Smooth muscle cell (in vitro differentiated cells): ENCODE measurements at regions not wholly inside any gene's neighbourhood (a gene's known extent, or its start where the extent isn't known, plus 50 kb on each side); places are given as distances from the start of the nearest gene placed in this dataset.

Source experiments
- DNase-seq: peaks from one replicate; lab custom pipeline; 2025; ENCODE audit not compliant: unreplicated experiment; lab: John Stamatoyannopoulos, UW
- H2AFZ ChIP-seq: fragments of 200-600 bp; sonication (generic); 2 replicates; pipeline ENCODE4 v1.6.0; 2016; ENCODE audit warnings: antibody characterized with exemption, low read depth, mild to moderate bottlenecking
- H3F3A ChIP-seq: fragments of 200-600 bp; sonication (generic); 2 replicates; pipeline ENCODE4 v1.6.0; 2017; ENCODE audit warnings: antibody characterized with exemption, low read depth
- H3K27ac ChIP-seq: fragments of 200-600 bp; sonication (generic); 2 replicates; pipeline ENCODE4 v1.5.1; 2016; ENCODE audit warnings: low read depth, mild to moderate bottlenecking
- H3K27me3 ChIP-seq: fragments of 200-600 bp; sonication (generic); 2 replicates; pipeline ENCODE4 v1.6.1; 2016; ENCODE audit warnings: low read depth, mild to moderate bottlenecking
- H3K36me3 ChIP-seq: fragments of 200-600 bp; sonication (generic); 2 replicates; pipeline ENCODE4 v1.5.1; 2016; ENCODE audit warnings: low read depth
- H3K4me1 ChIP-seq: fragments of 200-600 bp; sonication (generic); 2 replicates; pipeline ENCODE4 v1.5.1; 2016; ENCODE audit warnings: low read depth
- H3K4me2 ChIP-seq: fragments of 200-600 bp; sonication (generic); 2 replicates; pipeline ENCODE4 v1.6.0; 2016; ENCODE audit warnings: mild to moderate bottlenecking
- H3K4me3 ChIP-seq: fragments of 200-600 bp; sonication (generic); 2 replicates; pipeline ENCODE4 v1.5.1; 2016; ENCODE audit warnings: mild to moderate bottlenecking
- H3K79me2 ChIP-seq: fragments of 200-600 bp; sonication (generic); 2 replicates; pipeline ENCODE4 v1.6.0; 2016; ENCODE audit warnings: low read depth, mild to moderate bottlenecking
- H3K9ac ChIP-seq: fragments of 200-600 bp; sonication (generic); 2 replicates; pipeline ENCODE4 v1.6.0; 2016; ENCODE audit warnings: low read depth
- H3K9me3 ChIP-seq: fragments of 200-600 bp; sonication (generic); replicated peaks from 2 replicates; pipeline ENCODE4 v1.5.1; 2016; ENCODE audit warnings: low read depth
- H4K20me1 ChIP-seq: fragments of 200-600 bp; sonication (generic); 2 replicates; pipeline ENCODE4 v1.6.0; 2016; ENCODE audit warnings: low read depth
- WGBS: methylation state at CpG from one replicate; pipeline ENCODE4 v1.1.7; 2016; ENCODE audit warnings: low lambda C conversion rate; 5-methylcytosine and 5-hydroxymethylcytosine counted together
- TF ChIP-seq, protein P1 (sequence below): fragments of 200-600 bp; sonication (generic); IDR thresholded peaks from 2 replicates; pipeline ENCODE4 v1.5.1; 2017; ENCODE audit warnings: borderline replicate concordance, mild to moderate bottlenecking, antibody characterized with exemption; ENCODE audit not compliant: insufficient read depth, poor library complexity, severe bottlenecking

DNA sequence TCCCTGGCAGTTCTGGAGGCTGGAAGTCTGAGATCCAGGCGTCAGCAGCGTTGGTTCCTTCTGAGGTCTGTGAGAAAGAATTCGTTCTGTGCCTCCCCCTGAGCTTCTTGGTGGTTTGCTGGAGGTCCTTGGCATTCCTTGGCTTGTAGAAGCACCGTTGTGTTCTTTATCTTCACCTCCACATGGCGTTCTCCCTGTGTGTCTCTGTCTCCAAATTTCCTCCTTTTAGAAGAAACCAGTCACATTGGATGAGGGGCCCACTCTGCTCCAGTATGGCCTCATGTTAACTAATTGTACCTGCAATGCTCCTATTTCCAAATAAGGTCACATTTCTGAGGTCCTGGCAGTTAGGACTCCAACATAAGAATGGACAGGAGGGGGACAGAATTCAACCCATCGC, 73.0 kb upstream of the BACH2 start:
- Histone ChIP-seq H2AFZ (no peak overlapping the region), H3F3A (peaks cover 8% of the 10 kb centered on the region)

DNA sequence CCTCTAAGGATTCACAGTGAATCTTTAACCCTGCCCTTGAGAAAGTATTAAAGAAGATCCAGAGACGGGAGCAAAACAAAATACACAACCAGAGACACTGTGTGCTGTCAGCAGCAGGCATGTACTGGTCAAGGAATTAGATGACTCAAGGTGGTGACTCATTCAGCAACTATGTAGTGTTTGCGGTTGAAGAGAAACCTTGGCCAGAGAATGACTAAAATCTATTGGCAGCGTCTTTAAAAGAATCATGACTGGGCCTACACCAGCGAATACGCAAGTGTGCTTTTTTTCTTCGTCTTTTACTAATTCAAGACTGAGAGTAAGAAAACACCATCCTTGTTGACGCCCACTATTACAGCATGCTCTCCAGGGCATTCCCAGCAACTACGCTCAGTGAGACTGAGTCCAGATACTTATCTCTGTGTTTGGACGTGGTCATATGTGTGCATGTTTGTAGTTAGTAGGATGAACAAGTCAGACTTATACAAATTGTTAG, 72.4 kb upstream of the BACH2 start:
- H3K4me3 ChIP-seq = no peak overlapping the region
- no peak for DNase-seq
- H3K79me2 ChIP-seq = no peaks in the 10 kb centered on the region
- no peaks in the 10 kb centered on the region for H4K20me1 ChIP-seq
- peak overlapping the region; percentile 95 for H3K27ac ChIP-seq
- peaks cover 8% of the 10 kb centered on the region for H3F3A ChIP-seq
- H3K9me3 ChIP-seq = no peaks in the 10 kb centered on the region
- no peaks in the 10 kb centered on the region for H3K27me3 ChIP-seq
- H3K36me3 ChIP-seq = no peaks in the 10 kb centered on the region
- H3K4me1 ChIP-seq = peaks cover 5% of the 10 kb centered on the region
- H2AFZ ChIP-seq = no peak overlapping the region
- under 1% methylated on average over 9 of the region's 9 CpGs for WGBS
- peak overlapping the region; percentile 38 for H3K4me2 ChIP-seq
- TF ChIP-seq, protein P1, sequence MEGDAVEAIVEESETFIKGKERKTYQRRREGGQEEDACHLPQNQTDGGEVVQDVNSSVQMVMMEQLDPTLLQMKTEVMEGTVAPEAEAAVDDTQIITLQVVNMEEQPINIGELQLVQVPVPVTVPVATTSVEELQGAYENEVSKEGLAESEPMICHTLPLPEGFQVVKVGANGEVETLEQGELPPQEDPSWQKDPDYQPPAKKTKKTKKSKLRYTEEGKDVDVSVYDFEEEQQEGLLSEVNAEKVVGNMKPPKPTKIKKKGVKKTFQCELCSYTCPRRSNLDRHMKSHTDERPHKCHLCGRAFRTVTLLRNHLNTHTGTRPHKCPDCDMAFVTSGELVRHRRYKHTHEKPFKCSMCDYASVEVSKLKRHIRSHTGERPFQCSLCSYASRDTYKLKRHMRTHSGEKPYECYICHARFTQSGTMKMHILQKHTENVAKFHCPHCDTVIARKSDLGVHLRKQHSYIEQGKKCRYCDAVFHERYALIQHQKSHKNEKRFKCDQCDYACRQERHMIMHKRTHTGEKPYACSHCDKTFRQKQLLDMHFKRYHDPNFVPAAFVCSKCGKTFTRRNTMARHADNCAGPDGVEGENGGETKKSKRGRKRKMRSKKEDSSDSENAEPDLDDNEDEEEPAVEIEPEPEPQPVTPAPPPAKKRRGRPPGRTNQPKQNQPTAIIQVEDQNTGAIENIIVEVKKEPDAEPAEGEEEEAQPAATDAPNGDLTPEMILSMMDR = no peak
- H3K9ac ChIP-seq = peak overlapping the region; percentile 74

More for the DNA sequence above, 73.0 kb upstream of the BACH2 start:
- DNase-seq = no peak
- no peaks in the 10 kb centered on the region for H3K9me3 ChIP-seq
- H3K9ac ChIP-seq = peak overlapping the region; percentile 46
- TF ChIP-seq, protein P1 = no peak
- no peaks in the 10 kb centered on the region for H3K79me2 ChIP-seq
- H3K36me3 ChIP-seq = no peaks in the 10 kb centered on the region
- peaks cover 4% of the 10 kb centered on the region for H3K4me1 ChIP-seq
- no peaks in the 10 kb centered on the region for H4K20me1 ChIP-seq
- H3K27ac ChIP-seq = peak overlapping the region; percentile 95
- H3K4me2 ChIP-seq = peak overlapping the region; percentile 1
- no peaks in the 10 kb centered on the region for H3K27me3 ChIP-seq
- H3K4me3 ChIP-seq = no peak overlapping the region
- 62% methylated on average over 6 of the region's 6 CpGs for WGBS

DNA sequence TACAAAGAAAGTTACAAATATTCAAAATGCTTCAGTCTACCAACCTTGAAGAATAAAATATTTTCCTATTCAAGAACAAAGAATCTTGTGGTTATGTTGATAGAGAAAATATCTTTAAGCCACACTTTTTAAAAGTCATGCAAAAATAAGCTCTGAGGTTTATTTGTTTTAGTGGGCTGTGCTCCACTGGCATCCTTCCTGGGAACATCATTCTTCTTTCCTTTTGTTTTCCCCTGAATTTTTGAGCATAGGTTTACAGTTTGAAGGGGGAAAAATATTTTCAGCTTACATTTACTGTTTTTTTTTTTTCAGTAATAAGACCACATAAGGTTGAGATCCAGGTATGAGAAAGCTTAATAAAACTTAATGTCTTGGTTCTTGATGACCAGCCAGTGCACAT, 72.0 kb upstream of the BACH2 start:
- Histone ChIP-seq H3K4me3 (no peak overlapping the region), H3F3A (peaks cover 8% of the 10 kb centered on the region), H3K36me3 (no peaks in the 10 kb centered on the region), H2AFZ (no peak overlapping the region), H3K27me3 (no peaks in the 10 kb centered on the region), H3K4me1 (peaks cover 5% of the 10 kb centered on the region), H3K9me3 (no peaks in the 10 kb centered on the region), H3K79me2 (no peaks in the 10 kb centered on the region), H4K20me1 (no peaks in the 10 kb centered on the region), H3K9ac (peak overlapping the region; percentile 74), H3K27ac (peak overlapping the region; percentile 95), H3K4me2 (peak overlapping the region; percentile 38)
- TF ChIP-seq, protein P1 = no peak
- DNase-seq = no peak

DNA sequence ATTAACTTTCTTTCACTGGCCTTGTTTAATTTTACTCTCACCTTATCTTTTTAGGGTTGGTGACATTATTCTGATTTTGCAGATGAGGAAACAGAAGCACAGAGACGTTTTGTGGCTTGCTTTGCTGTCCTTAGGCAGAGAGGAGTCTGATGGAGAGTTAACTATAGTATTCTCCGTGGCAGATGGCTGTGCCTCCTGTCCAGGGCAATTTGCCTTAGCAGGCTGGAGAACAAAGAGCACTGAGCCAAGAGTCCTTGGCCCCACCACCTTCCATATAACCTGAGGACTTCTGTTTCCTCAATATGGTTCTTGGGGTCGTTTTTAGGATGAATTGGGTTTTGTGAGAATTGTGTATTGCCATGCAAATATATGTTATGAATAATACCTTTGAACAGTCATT, 71.4 kb upstream of the BACH2 start:
- TF ChIP-seq, protein P1 = no peak
- Histone ChIP-seq H3K27ac (peak overlapping the region; percentile 95), H3K9ac (no peak overlapping the region), H3K9me3 (no peaks in the 10 kb centered on the region), H3K4me3 (no peak overlapping the region), H3K4me1 (peaks cover 6% of the 10 kb centered on the region), H2AFZ (no peak overlapping the region), H3K4me2 (peak overlapping the region; percentile 38), H3K27me3 (no peaks in the 10 kb centered on the region), H4K20me1 (no peaks in the 10 kb centered on the region), H3K79me2 (no peaks in the 10 kb centered on the region), H3K36me3 (no peaks in the 10 kb centered on the region), H3F3A (peaks cover 8% of the 10 kb centered on the region)
- 67% methylated on average over 3 of the region's 3 CpGs for WGBS
- DNase-seq = no peak
